ENCODE measurements at regions not wholly inside any gene's neighbourhood (a gene's known extent, or its start where the extent isn't known, plus 50 kb on each side); places are given as distances from the start of the nearest gene placed in this dataset.

GRCh38 chr5:68771732-68772131 lies 322.1 kb upstream of the SLC30A5 start:
- TF ChIP-seq CTCF (conservative IDR thresholded peaks at IDR 0.05; ENCODE audit: low read depth, low read length) (no peak), EZH2 (IDR thresholded peaks at IDR 0.05; ENCODE audit: borderline replicate concordance, low read depth, low read length, poor library complexity, severe bottlenecking) (no peak)

All from A673 (cell line).